AG10803 (cell line): ENCODE measurements at regions not wholly inside any gene's neighbourhood (a gene's known extent, or its start where the extent isn't known, plus 50 kb on each side); places are given as distances from the start of the nearest gene placed in this dataset.

Experiments
- DNase-seq: peaks from one replicate; pipeline ENCODE4 v3.0.0; 2010; ENCODE audit warnings: low read depth
- H3K4me3 ChIP-seq: 2 replicates; pipeline ENCODE4 v1.5.1; 2011; ENCODE audit warnings: mild to moderate bottlenecking, low read length, control low read depth
- TF ChIP-seq, protein P1 (sequence below): conservative IDR thresholded peaks from 2 replicates; pipeline ENCODE4 v1.5.1; 2011; ENCODE audit warnings: mild to moderate bottlenecking, low read length, control low read depth, inconsistent platforms

DNA sequence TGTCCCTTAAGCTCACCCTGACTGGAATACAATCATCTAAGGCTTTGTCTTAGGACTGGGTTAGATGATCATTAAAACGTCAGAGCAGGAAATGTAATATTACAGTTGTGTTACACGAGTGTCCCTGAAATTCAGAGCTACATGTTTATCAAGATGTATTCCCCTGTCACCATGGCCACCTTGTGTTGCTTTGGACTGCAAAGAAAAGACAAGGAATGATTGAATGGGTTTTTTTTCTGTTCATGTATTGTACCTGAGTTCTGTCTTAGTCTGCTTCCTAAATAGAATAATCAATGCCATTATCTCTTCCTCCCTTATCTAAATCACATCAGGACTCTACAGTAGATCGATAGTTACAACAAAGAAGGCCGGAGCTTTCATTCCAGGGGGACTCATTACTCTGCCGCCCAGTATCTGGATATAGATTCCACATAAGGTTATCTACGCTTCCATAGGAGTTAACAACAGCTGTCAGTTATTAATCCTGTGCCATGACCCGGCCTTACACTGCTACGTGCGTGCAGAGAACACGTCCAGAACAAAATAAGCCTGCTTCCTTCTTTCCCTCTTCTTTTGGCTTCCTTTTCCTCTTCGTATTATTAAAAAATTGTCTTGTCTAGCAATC is 274.1 kb upstream of the SASH1 start:
- no peak for DNase-seq
- H3K4me3 ChIP-seq: no peak overlapping the region
- TF ChIP-seq, protein P1, sequence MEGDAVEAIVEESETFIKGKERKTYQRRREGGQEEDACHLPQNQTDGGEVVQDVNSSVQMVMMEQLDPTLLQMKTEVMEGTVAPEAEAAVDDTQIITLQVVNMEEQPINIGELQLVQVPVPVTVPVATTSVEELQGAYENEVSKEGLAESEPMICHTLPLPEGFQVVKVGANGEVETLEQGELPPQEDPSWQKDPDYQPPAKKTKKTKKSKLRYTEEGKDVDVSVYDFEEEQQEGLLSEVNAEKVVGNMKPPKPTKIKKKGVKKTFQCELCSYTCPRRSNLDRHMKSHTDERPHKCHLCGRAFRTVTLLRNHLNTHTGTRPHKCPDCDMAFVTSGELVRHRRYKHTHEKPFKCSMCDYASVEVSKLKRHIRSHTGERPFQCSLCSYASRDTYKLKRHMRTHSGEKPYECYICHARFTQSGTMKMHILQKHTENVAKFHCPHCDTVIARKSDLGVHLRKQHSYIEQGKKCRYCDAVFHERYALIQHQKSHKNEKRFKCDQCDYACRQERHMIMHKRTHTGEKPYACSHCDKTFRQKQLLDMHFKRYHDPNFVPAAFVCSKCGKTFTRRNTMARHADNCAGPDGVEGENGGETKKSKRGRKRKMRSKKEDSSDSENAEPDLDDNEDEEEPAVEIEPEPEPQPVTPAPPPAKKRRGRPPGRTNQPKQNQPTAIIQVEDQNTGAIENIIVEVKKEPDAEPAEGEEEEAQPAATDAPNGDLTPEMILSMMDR: no peak

DNA sequence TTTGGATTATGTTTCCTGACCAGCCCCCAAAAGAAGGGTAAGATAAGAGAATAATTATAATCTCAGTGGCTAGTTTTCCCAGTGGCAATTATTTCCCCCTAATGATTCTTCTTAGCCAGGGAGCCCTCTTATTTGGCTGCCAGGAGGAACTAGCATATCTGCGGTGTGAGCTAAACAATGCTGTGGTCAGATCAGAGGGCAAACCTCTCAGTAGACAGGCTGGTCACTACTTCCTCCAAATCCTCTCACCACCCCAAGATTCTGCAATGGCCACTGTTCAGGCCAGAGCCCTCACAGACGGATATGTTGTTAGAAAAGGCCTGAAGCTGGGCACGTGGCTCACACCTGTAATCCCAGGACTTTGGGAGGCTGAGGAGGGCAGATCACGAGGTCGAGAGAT is 273.4 kb upstream of the SASH1 start:
- TF ChIP-seq, protein P1: no peak
- no peak overlapping the region for H3K4me3 ChIP-seq
- no peak for DNase-seq

DNA sequence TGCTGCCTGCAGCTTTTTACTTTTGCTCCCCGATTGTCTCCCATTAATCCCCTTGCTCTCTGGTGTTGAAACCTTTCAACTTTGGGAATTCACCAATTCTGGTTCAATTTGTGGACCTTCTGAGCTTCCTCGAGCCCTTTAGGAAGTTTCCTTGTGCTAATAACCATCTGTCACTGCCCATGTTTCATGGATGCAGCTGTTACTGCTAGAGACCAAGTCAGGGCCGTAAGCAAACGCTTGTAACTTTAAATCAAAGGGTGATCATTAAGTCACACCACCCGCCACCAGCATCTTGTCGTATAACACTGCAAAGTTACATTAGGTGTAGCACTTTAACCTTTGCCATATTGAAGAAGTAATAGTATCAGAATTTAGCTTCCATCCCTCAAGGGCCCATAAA is 268.3 kb upstream of the SASH1 start:
- DNase-seq: no peak
- TF ChIP-seq, protein P1: no peak
- H3K4me3 ChIP-seq: no peak overlapping the region

DNA sequence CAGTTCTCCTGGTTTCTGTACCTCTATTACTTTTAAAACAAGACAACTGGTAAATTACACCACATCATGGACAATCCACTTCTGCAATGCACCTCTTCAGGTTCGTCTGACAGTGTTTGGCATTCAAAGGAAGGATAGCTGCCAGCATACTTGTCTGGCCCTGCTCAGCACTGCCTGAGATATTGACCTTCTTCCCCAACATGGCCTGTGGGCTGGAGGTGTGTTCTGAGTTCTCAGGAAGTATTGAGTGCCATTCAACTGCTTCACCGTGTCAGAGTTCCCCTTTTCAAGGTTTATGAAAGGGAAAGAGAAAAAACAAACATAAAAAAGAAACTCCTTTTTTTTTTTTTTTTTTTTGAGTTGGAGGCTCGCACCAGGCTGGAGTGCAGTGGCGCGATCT is 267.9 kb upstream of the SASH1 start:
- no peak overlapping the region for H3K4me3 ChIP-seq
- TF ChIP-seq, protein P1: no peak
- DNase-seq: no peak

DNA sequence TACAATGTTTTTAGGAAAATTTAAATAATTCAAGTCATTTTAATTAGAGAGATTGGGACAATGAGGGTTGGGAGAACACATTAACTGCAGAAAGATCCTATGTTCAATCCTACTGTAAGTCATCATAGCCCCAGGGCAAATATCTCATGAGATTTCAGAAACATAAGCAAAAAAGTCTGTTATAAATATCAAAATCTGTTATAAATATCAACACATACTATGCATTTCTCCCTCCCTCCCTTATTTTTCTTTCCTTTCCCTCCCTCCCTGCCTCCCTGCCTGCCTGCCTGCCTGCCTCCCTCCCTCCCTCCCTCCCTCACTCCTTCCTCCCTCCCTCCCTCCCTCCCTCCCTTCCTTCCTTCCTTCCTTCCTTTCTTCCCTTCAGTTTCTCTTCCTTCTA is 267.3 kb upstream of the SASH1 start:
- TF ChIP-seq, protein P1: no peak
- DNase-seq: no peak

DNA sequence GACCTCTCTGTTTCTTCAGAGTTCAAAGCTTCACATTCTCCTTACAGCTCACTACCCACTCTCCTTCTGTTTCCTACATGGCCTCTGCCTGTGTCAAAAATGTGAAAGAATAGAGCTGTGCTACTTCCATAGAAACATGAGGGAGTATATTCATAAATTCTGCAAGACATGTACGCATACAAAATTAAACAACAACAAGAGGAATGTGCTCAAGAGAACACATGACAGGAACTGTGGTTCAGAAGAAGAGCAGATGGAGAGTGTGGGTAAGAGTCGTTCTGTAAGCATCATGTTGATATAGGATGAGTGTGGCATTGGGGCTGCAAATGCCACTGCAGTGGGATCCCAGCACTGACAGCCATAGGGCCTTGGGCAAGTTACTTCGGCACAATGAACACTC is 266.6 kb upstream of the SASH1 start:
- no peak for DNase-seq
- TF ChIP-seq, protein P1: no peak
- H3K4me3 ChIP-seq: no peak overlapping the region

More for the DNA sequence above, 267.3 kb upstream of the SASH1 start:
- H3K4me3 ChIP-seq: no peak overlapping the region

DNA sequence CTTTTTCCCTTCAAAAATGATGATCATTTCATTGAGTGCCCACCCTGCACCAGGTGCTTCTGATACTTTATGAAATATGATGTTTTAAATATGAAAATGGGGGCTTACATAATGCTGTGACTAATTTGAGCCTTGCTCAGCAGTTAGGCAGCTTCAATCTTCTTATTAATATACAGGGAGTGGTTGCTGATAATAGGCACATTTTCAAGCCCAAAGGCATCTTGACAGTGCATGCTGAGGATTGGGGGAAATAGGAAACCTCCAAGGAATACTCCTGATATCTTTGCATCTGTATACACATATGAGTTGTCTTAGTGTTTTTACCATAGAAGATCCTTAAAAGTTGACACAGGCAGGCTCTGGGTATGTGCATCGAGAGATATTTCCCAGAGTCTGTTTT is 262.3 kb upstream of the SASH1 start:
- DNase-seq: no peak
- H3K4me3 ChIP-seq: no peak overlapping the region
- TF ChIP-seq, protein P1: no peak
